Epithelial cell of esophagus (primary cell): ENCODE measurements at regions not wholly inside any gene's neighbourhood (a gene's known extent, or its start where the extent isn't known, plus 50 kb on each side); places are given as distances from the start of the nearest gene placed in this dataset.
A peak's percentile ranks its signal among the peaks of the same experiment; 100 is the strongest.

Experiments
- DNase-seq: peaks from one replicate; pipeline ENCODE4 v3.0.0; 2010; ENCODE audit warnings: low read depth
- H3K4me3 ChIP-seq: 2 replicates; pipeline ENCODE4 v1.5.1; 2011; ENCODE audit warnings: mild to moderate bottlenecking, low read length, control low read depth
- CTCF ChIP-seq: IDR thresholded peaks from 2 replicates; pipeline ENCODE4 v1.5.1; 2011; ENCODE audit warnings: low read depth, mild to moderate bottlenecking, low read length, control low read depth, inconsistent platforms; ENCODE audit not compliant: insufficient read depth; ENCODE audit errors: missing control alignments

GRCh38 chr20:16664020-16664419 is 65.8 kb upstream of the SNRPB2 start:
- DNase-seq: no peak
- no peak for TF ChIP-seq CTCF
- H3K4me3 ChIP-seq: no peak overlapping the region

GRCh38 chr20:16662467-16662866 is 67.4 kb upstream of the SNRPB2 start:
- no peak overlapping the region for H3K4me3 ChIP-seq
- TF ChIP-seq CTCF: no peak
- DNase-seq: no peak

GRCh38 chr20:16661756-16662155 is 68.1 kb upstream of the SNRPB2 start:
- TF ChIP-seq CTCF: no peak
- no peak overlapping the region for H3K4me3 ChIP-seq
- DNase-seq: peak; percentile 2

GRCh38 chr20:16654858-16655535 is 74.8 kb upstream of the SNRPB2 start:
- no peak for DNase-seq
- H3K4me3 ChIP-seq: no peak overlapping the region
- no peak for TF ChIP-seq CTCF

GRCh38 chr20:16653266-16653665 is 76.6 kb upstream of the SNRPB2 start:
- no peak for DNase-seq
- TF ChIP-seq CTCF: no peak
- H3K4me3 ChIP-seq: no peak overlapping the region

- H3K4me3 ChIP-seq: no peak overlapping the region
- no peak for TF ChIP-seq CTCF
- no peak for DNase-seq
These were observed 74.8 kb upstream of the KIF16B start for GRCh38 chr20:16647875-16648597.

GRCh38 chr20:16641511-16642023 is 68.3 kb upstream of the KIF16B start:
- no peak for TF ChIP-seq CTCF
- no peak overlapping the region for H3K4me3 ChIP-seq

More at GRCh38 chr20:16641511-16642023, 68.3 kb upstream of the KIF16B start:
- DNase-seq: no peak
